ENCODE measurements at regions not wholly inside any gene's neighbourhood (a gene's known extent, or its start where the extent isn't known, plus 50 kb on each side); places are given as distances from the start of the nearest gene placed in this dataset.

DNA sequence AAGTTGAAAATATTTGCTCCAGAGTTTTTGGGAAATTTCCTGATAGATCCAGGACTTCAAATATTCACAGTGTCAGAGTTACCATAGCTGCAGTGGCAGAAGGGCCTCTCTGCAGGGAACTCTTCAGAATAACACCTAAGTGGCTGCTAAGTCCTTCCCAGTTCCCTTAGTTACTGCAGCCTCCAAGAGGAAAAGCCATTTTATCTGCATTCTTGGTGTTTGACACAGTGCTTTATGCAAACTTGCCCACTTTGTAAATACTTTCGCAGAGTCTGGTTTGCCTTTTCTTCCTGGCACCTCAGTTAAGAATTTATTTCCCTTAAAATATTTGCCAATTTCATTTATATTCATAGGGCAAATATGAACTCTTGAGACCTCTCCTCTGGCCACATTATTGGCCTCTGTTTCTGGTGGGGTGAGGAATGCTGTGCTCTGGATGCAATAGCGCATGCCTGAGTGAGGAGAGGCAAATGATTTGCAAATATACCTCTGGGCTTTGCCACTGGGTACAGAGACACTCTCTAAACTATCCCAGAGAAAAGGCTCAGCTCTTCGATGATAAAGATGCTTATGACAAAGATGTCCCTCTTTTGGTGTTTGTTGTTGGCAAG is 566.3 kb upstream of the NR3C2 start:
- Histone ChIP-seq H3K9me3 (peaks cover 2% of the 10 kb centered on the region), H3K27me3 (ENCODE audit: low read depth) (no peaks in the 10 kb centered on the region), H3K36me3 (no peaks in the 10 kb centered on the region), H3K4me1 (no peaks in the 10 kb centered on the region), H3K27ac (no peak overlapping the region), H3K4me3 (no peak overlapping the region)
- intact Hi-C loops (cut with DNase I) = no loop called here
- peak; percentile 81 to 94 for ATAC-seq
- DNase-seq = no peak
- TF ChIP-seq, protein P1, sequence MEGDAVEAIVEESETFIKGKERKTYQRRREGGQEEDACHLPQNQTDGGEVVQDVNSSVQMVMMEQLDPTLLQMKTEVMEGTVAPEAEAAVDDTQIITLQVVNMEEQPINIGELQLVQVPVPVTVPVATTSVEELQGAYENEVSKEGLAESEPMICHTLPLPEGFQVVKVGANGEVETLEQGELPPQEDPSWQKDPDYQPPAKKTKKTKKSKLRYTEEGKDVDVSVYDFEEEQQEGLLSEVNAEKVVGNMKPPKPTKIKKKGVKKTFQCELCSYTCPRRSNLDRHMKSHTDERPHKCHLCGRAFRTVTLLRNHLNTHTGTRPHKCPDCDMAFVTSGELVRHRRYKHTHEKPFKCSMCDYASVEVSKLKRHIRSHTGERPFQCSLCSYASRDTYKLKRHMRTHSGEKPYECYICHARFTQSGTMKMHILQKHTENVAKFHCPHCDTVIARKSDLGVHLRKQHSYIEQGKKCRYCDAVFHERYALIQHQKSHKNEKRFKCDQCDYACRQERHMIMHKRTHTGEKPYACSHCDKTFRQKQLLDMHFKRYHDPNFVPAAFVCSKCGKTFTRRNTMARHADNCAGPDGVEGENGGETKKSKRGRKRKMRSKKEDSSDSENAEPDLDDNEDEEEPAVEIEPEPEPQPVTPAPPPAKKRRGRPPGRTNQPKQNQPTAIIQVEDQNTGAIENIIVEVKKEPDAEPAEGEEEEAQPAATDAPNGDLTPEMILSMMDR (IDR thresholded peaks at IDR 0.05) = no peak

DNA sequence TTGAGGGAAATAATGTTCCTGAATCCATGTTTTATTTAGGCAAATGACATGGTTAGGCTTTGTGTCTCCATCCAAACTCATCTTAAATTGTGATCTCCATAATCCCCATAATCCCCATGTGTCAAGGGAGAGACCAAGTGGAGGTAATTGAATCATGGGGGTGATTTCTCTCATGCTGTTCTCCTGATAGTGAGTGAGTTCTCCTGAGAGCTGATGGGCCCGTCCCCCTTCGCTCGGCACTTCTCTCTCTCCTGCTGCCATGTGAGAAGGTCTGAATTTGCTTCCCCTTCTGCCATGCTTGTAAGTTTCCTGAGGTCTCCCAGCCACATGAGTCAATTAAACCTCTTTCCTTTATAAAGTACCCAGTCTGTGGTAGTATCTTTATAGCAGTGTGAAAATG is 563.0 kb upstream of the NR3C2 start:
- no peaks in the 10 kb centered on the region for H3K9me3 ChIP-seq
- no peaks in the 10 kb centered on the region for H3K4me1 ChIP-seq
- no peaks in the 10 kb centered on the region for H3K27me3 ChIP-seq (ENCODE audit: low read depth)
- TF ChIP-seq, protein P1 (IDR thresholded peaks at IDR 0.05) = no peak
- intact Hi-C loops (cut with DNase I) = no loop called here
- DNase-seq (no peak), ATAC-seq (no peak)
- H3K27ac ChIP-seq = no peak overlapping the region
- no peak overlapping the region for H3K4me3 ChIP-seq
- no peaks in the 10 kb centered on the region for H3K36me3 ChIP-seq

DNA sequence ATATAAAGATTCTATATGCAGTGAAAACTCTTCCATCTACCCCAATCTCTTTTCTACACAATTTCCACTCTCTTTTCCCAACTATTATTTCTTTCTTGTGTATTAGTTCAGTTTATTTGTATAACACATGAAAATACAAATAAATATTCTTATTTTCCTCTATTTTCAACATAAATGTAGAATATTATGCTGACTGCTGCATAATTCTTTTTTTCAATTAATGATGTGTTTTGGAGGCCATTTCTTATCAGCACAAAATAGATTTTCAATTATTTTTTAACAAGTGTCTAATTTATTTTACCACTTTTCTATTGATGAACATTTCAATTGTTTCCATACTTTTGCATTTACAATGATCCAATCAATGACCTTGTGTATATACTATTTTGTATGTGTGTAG is 557.7 kb upstream of the NR3C2 start:
- no peaks in the 10 kb centered on the region for H3K4me1 ChIP-seq
- no peaks in the 10 kb centered on the region for H3K36me3 ChIP-seq
- H3K27ac ChIP-seq = no peak overlapping the region
- TF ChIP-seq, protein P1 (IDR thresholded peaks at IDR 0.05) = no peak
- H3K27me3 ChIP-seq (ENCODE audit: low read depth) = no peaks in the 10 kb centered on the region
- intact Hi-C loops (cut with DNase I) = no loop called here
- H3K9me3 ChIP-seq = no peaks in the 10 kb centered on the region
- DNase-seq (no peak), ATAC-seq (no peak)
- H3K4me3 ChIP-seq = no peak overlapping the region

DNA sequence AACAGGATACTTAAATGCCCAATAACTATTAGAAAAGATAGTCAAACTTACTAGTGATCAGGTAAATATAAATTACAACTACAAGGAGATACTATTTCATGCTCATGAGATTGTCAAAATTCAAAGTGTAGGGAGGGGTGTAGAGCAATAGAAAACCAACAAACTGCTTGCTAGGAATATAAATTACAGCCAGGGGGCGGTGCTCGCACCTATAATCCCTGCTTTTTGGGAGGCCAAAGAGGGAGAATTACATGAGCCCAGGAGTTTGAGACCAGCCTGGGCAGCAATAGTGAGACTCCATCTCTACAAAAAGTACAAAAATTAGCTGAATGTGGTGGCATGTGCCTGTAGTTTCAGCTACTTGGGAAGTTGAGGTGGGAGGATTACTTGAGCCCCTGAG is 556.5 kb upstream of the NR3C2 start:
- intact Hi-C loops (cut with DNase I) = no loop called here
- TF ChIP-seq, protein P1 (IDR thresholded peaks at IDR 0.05) = no peak
- no peak for ATAC-seq

DNA sequence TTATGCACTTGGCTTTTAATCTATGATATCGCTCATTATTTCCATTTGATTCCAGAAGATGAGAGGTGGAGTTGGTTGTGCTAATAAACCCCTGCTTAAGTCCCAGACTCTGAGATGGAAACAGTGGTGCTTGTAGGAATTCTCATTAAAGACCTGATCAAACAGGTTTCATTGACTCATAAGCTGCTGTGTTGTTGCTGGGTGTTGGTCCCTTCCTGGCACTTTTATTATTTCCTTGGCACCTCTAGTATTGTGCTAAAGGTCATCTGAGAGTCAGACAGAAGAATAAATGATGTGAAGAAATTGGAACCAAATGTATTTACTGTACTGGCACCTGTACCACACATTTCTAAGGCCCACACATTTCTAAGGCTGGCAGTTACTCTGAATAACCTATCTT is 544.7 kb upstream of the NR3C2 start:
- ATAC-seq (peak in 1 of 2 donors; percentile 56), DNase-seq (no peak)
- Histone ChIP-seq H3K27me3 (ENCODE audit: low read depth) (no peaks in the 10 kb centered on the region), H3K4me1 (no peaks in the 10 kb centered on the region), H3K36me3 (no peaks in the 10 kb centered on the region), H3K9me3 (peaks cover 5% of the 10 kb centered on the region), H3K4me3 (no peak overlapping the region), H3K27ac (no peak overlapping the region)
- TF ChIP-seq, protein P1 (IDR thresholded peaks at IDR 0.05) = no peak
- intact Hi-C loops (cut with DNase I) = no loop called here

More for the DNA sequence above, 556.5 kb upstream of the NR3C2 start:
- no peak for DNase-seq
- no peaks in the 10 kb centered on the region for H3K9me3 ChIP-seq
- no peaks in the 10 kb centered on the region for H3K4me1 ChIP-seq
- no peak overlapping the region for H3K27ac ChIP-seq
- no peaks in the 10 kb centered on the region for H3K27me3 ChIP-seq (ENCODE audit: low read depth)
- H3K36me3 ChIP-seq = no peaks in the 10 kb centered on the region
- no peak overlapping the region for H3K4me3 ChIP-seq
